ENCODE measurements at regions not wholly inside any gene's neighbourhood (a gene's known extent, or its start where the extent isn't known, plus 50 kb on each side); places are given as distances from the start of the nearest gene placed in this dataset.

- no peak for TF ChIP-seq ZNF462 (CRISPR knock-in tag; IDR thresholded peaks at IDR 0.05)
- no peak for TF ChIP-seq EZH2phosphoT487 (IDR thresholded peaks at IDR 0.05; ENCODE audit: unreplicated experiment)
- TF ChIP-seq CTCF (conservative IDR thresholded peaks at IDR 0.05; ENCODE audit: low read depth in 2 of 2), result no peak
These were observed 214.5 kb downstream of the PTN start (continued) for GRCh38 chr7:137129025-137129424.

GRCh38 chr7:137127806-137128205 lies 215.7 kb downstream of the PTN start:
- H3K27ac Mint-ChIP-seq, result no peak overlapping the region
- no peaks in the 10 kb centered on the region for H3K4me1 Mint-ChIP-seq
- H3K4me3 Mint-ChIP-seq, result no peak overlapping the region
- Histone ChIP-seq H3K4me1 (ENCODE audit: insufficient read depth) (no peaks in the 10 kb centered on the region), H3K79me2 (replicated peaks; ENCODE audit: insufficient read depth) (no peaks in the 10 kb centered on the region), H2AFZ (no peak overlapping the region), H3K36me3 (ENCODE audit: insufficient read depth) (no peaks in the 10 kb centered on the region), H3K27ac (ENCODE audit: low read depth) (no peak overlapping the region), H3K9me2 (ENCODE audit: insufficient read depth) (no peaks in the 10 kb centered on the region), H3K4me2 (no peak overlapping the region), H3K4me3 (no peak overlapping the region), H4K20me1 (replicated peaks; ENCODE audit: insufficient read depth) (no peaks in the 10 kb centered on the region), H3F3A (replicated peaks; ENCODE audit: low read depth) (no peaks in the 10 kb centered on the region), H3K27me3 (ENCODE audit: insufficient read depth) (no peaks in the 10 kb centered on the region)
- H3K27me3 Mint-ChIP-seq (ENCODE audit: insufficient read depth, low read depth, poor library complexity), result peaks cover 3% of the 10 kb centered on the region
- no peaks in the 10 kb centered on the region; the same call in 2 of the 3 replicates for H3K9me3 Mint-ChIP-seq
- H3K36me3 Mint-ChIP-seq (ENCODE audit: low read depth), result no peaks in the 10 kb centered on the region
- ATAC-seq (no peak), DNase-seq (ENCODE audit: low spot score) (no peak)
- TF ChIP-seq REST (IDR thresholded peaks at IDR 0.05; ENCODE audit: unreplicated experiment) (no peak), NANOG (IDR thresholded peaks at IDR 0.05; ENCODE audit: borderline replicate concordance) (no peak), STAT1 (IDR thresholded peaks at IDR 0.05; ENCODE audit: unreplicated experiment) (no peak), ZNF114 (CRISPR knock-in tag; IDR thresholded peaks at IDR 0.05) (no peak), EZH2phosphoT487 (IDR thresholded peaks at IDR 0.05; ENCODE audit: unreplicated experiment) (no peak), EZH2 (IDR thresholded peaks at IDR 0.05; ENCODE audit: low read depth, unreplicated experiment) (no peak), ETS1 (IDR thresholded peaks at IDR 0.05) (no peak)
